GM18498 (cell line): ENCODE measurements at regions not wholly inside any gene's neighbourhood (a gene's known extent, or its start where the extent isn't known, plus 50 kb on each side); places are given as distances from the start of the nearest gene placed in this dataset.
"Not testable (repeated sequence)": the region's sequence is repeated elsewhere in the genome, so short reads cannot be mapped to it uniquely, and the experiment has no call there.

Experiments
- ATAC-seq: cut with Tn5 transposase; IDR thresholded peaks from one replicate; pipeline ENCODE4 v1.9.1; 2021; ENCODE audit warnings: mild to moderate bottlenecking, moderate library complexity; ENCODE audit not compliant: unreplicated experiment

GRCh38 chr11:116387641-116388040 lies 385.1 kb downstream of the BUD13 start:
- ATAC-seq = no peak

GRCh38 chr11:116386118-116386699 lies 386.6 kb downstream of the BUD13 start:
- no peak for ATAC-seq

- no peak for ATAC-seq
Measured at GRCh38 chr11:116384876-116385275, 387.9 kb downstream of the BUD13 start.

GRCh38 chr11:116384407-116384806 lies 388.4 kb downstream of the BUD13 start:
- no peak for ATAC-seq

GRCh38 chr11:116379185-116379828 lies 393.5 kb downstream of the BUD13 start:
- ATAC-seq = no peak

GRCh38 chr11:116376547-116376946 lies 396.2 kb downstream of the BUD13 start:
- no peak for ATAC-seq

- ATAC-seq = no peak
Measured at GRCh38 chr11:116376054-116376453, 396.7 kb downstream of the BUD13 start.

GRCh38 chr11:116375221-116375620 lies 397.6 kb downstream of the BUD13 start:
- ATAC-seq = no peak

GRCh38 chr11:116374085-116374484 lies 398.7 kb downstream of the BUD13 start:
- ATAC-seq = no peak

GRCh38 chr11:116373104-116373944 lies 399.5 kb downstream of the BUD13 start:
- ATAC-seq = no peak

GRCh38 chr11:116371146-116371545 lies 401.6 kb downstream of the BUD13 start:
- ATAC-seq = no peak

GRCh38 chr11:116368784-116369183 lies 404.0 kb downstream of the BUD13 start:
- no peak for ATAC-seq

GRCh38 chr11:116366980-116367645 lies 405.7 kb downstream of the BUD13 start:
- ATAC-seq = no peak

- ATAC-seq = no peak
Measured at GRCh38 chr11:116366451-116366850, 406.3 kb downstream of the BUD13 start.

- not testable (repeated sequence) for ATAC-seq
Measured at GRCh38 chr11:116364925-116365324, 407.9 kb downstream of the BUD13 start.

GRCh38 chr11:116364348-116364747 lies 408.4 kb downstream of the BUD13 start:
- ATAC-seq = no peak

- ATAC-seq = no peak
Measured at GRCh38 chr11:116360221-116360941, 412.4 kb downstream of the BUD13 start.

- no peak for ATAC-seq
Measured at GRCh38 chr11:116357784-116358544, 414.8 kb downstream of the BUD13 start.

GRCh38 chr11:116356451-116356850 lies 416.3 kb downstream of the BUD13 start:
- ATAC-seq = no peak

- no peak for ATAC-seq
Measured at GRCh38 chr11:116355104-116355503, 417.7 kb downstream of the BUD13 start.
